GM18870 (cell line): ENCODE measurements at regions not wholly inside any gene's neighbourhood (a gene's known extent, or its start where the extent isn't known, plus 50 kb on each side); places are given as distances from the start of the nearest gene placed in this dataset.

Experiments used
- ATAC-seq: cut with Tn5 transposase; IDR thresholded peaks from one replicate; pipeline ENCODE4 v1.9.1; 2021; ENCODE audit warnings: moderate library complexity; ENCODE audit not compliant: unreplicated experiment

DNA sequence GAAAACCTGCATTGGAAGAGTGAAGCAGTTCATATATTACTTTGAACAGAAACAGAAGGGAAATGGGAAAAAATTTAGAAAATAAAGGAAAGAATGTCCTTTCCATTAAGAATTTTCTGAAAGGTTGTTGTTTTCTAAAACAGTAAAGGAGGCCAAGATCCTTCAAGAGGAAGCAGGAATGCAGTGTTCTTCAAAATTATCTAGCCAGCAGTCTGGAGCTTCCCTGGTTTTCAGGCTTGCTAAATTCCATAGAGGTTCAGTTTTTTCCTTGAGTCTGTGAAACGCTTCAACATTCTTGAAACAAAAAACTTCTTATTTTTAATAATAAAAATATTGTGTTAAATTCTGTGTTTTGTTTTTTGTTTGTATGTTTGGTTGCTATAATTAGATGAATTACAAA lies 189.0 kb upstream of the ANO3 start:
- no peak for ATAC-seq

DNA sequence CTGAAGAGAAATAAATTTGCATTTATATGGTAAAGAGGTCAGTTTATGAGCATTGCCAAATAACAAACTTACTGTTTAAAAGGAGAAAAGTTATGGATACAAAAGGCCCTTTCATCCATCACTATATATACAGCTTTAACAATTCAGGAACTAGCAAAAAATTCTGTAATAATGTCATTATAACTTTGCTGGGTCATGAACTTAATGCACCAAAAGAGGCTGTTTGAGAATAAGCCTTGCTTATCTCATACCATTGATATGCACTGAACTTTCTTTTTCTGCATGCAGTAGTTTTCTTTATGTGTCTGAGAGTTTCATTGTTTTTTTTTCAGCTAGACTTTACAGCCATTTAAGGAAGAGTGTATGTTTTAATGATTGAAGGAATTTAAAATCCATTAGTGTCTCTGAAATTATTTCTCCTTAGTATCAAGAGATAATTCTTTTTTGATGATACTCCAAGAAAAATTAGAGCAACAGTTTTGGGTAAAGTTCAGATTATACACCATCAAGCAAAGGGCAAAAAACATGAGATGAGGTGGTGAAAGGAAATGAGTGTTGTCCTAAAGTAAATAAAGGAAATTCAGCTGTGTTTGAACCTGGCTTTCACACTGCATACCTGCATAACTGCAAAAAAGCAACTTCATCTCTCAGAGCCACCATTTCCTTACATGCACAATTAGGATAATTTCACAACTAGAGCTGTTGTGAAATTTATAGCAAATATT lies 188.2 kb upstream of the ANO3 start:
- no peak for ATAC-seq

DNA sequence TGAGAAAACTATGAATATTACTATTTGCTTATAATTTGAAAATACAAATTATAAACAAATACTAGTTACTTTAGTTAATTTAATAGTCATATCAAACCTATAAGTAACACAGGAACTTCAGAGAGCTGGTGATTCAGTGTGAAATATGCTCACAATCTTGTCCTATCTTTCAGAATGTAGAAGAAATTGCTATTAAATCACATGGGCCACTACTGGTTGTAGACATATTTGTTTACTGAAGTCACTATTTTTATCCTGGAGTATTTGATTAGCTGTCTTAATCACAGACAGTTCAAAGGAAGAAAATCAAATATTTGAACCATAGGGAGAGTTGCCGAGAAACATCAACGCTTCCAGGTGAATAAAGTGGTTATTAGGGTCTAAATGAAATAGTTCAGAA lies 187.6 kb upstream of the ANO3 start:
- no peak for ATAC-seq

DNA sequence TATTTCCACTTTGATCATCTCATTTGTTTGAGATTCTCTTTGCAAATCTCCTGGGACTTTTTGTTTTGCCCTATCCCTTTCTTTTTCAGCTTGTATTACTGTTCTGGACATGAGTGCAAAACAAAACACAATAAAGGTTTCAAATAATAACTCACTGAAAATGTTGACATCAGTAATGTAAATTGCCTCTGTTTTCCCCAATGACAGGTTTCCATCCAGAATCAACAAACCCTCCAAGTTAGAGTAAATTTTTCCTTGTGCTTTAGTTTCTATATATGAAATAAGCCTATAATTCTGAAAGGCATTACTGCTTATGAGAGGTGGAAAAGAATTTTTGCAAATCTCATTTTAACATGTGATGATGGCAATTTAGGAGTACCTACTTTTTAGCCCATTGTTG lies 187.0 kb upstream of the ANO3 start:
- ATAC-seq: no peak

DNA sequence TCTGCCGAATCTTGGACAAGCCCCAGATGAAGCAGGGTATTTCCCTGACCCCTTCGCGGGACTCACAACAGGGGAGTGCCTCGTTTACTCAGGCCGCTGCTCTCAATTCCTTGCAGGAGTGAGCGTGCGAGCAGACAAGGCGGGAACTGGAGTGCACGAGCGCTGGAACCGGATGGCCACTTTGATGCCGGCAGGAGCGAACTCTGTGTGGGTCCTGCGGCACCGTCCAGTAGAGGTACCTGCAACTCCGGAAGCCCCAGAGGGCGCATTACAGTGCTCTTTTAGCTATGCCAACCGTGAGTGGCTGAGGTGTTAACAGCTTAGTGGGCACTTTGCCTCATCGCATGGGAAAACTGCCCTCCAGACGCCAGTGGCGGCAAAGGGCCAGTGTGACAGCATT lies 182.3 kb upstream of the ANO3 start:
- ATAC-seq: no peak

DNA sequence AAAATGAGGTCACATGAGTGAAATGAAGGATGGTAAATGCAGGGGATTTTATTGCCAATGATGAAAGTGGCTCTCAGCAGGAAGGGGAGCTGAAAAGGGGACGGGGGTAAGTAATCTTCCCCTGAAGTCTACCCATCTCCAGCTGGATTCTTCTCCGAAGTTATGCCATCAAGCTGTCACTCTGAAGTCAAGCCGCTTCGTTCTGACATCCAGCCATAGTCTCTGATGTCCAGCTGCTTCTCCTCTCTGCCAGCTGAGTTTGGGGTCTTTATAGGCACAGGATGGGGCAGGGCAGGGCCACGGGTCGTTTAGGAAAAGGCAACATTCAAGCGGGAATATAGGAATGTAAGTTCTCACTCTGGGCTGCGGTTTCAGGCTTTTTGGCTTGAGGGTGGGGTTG lies 181.9 kb upstream of the ANO3 start:
- ATAC-seq: no peak

DNA sequence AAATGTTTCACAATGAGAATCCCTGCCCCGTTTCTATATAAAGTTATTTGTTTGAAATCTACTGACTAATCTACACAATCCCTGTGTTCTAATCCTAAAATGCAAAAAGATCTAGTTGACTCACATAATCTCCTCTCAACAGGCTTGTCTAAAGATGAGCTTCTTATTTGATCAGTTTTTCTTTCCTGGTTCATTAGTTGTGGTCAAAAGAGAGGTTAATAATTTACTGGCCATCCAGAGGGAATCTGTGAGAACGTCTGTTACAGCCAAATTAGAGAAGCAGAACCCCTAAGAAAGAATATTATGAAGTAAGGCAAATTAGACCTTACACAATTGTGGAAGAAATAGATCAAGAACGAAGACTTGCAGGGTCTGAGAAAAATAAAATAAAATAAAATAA lies 173.7 kb upstream of the ANO3 start:
- no peak for ATAC-seq

DNA sequence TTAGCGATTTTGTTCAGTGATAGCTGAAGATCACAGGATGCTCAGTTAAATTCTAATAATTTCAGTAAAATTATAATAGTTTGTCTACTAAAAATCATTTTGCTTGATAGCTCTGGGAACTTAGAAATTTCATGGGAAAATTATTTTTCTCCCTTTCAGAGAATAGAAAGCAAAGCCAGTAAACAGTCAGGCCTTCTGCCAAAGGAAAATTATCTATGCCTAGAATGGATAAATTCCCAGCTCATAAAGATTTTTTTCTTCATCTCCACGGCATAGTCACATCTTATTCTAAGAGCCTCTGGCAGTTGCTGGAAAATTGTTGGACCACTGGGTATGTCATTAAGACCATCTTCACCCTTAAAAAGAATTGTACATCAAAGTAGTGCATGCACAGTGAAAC lies 169.6 kb upstream of the ANO3 start:
- no peak for ATAC-seq

DNA sequence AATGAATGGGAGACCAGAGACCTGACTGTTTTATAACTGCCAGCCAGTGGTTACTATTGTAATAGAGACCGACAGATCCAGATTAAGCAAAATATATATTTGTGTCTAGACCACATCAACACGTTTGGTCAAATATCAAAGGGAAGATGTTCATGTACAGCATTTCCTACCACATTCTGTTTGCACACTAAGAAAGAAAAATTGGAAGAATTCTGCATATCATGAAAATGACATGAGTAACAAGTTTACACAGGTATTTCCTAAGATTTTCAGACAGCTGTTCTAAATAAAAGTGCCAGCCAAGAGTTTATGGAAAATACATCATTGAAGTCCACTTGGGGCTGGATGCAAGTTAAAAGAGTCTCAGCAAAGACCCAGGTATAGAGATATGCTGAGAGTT lies 145.5 kb upstream of the ANO3 start:
- no peak for ATAC-seq

DNA sequence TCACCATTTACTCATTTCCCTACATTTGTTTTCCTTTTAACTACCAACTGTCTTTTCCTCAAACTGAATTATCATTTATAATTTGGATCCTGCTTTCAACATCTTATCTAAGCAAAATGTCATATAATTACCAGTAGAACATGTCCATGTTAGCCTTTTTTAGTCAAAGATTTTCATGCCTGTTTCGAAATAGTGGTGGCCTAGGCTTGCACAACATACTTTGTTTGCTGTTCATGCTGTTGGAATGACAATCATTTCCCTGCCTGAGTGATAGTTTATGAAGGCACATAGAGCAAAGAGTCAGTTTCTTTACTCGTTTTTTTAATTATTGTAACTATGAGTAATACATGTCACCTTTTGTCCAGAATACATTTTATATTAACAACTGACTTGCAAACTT lies 144.3 kb upstream of the ANO3 start:
- no peak for ATAC-seq

DNA sequence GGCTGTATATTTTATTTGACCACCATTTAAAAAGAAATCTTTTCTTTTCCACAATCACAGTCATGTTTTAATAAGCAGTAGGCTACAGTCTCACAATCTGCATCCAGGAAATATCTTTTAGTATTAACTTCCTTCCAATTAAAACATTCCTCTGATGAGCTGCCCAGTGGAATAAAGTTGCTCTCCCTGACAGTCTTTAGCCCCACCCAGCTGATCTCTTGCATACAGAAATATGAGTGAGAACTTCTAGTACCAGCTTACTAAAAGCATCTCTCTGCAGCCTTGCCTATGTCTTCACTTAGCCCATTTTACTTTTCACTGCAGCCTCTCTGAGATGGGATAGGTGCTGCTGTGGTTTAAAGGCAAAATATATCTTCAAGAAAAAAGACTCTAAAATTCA lies 143.4 kb upstream of the ANO3 start:
- no peak for ATAC-seq

DNA sequence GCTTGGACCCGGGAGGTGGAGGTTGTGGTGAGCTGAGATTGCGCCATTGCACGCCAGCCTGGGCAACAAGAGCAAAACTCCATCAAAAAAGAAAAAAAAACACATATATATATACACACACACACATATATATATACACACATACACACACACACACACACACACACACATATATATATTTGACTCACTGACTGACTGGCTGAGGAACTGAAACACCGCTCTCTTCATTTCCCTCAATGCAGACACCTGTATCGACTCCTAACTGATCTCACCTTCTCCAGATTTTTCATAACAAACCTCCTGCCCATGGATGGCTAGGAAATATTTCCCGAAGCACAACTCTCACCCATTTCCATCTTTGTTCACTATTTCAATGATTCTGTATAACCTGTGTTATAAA lies 140.7 kb upstream of the ANO3 start:
- no peak for ATAC-seq

DNA sequence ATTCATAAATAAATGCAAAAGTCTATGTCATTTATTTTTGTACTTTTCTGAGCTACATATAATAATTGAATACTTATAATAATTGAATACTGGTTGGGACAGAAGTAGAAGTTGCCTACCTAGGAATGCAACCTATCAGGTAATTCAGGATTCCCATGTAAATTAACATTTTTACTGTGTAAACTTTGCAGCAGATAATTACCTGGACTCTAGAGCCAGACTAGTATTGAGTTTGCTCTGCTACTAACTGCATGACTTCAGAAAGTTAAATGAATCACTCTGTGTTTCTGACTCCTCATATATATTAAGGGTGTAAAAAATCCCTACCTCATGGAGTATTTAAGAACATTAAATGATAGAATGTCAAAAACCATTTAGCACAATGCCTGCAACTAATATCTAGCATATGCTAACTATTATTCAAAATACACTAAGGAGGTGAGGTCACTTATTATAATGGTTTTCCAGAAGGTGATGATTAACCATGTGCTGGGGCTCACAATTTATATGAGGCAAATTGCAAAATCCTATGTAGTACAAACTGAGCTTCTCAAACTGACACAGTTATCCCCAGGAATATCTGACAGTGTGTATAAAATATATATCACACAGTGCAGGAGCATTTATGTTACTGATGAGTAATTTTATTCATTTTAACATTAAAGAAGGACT lies 138.1 kb upstream of the ANO3 start:
- ATAC-seq: no peak

DNA sequence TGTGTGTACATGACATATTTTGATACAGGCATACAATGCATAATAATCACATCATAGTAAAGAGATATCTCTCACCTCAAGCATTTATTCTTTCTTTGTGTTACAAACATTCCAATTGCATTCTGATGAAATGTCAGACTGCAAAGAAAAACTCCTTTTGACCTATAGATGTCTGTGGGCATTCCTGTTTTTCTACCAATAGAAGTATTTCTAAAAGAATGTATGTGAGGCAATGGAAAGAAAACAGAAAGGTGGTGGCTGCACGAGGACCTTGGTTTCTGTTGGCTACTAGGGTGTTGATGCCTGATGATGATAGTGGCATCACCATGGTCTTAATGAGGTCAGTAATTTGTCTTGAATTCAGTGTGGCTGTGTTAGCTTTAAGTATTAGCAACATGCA lies 137.0 kb upstream of the ANO3 start:
- ATAC-seq: no peak

DNA sequence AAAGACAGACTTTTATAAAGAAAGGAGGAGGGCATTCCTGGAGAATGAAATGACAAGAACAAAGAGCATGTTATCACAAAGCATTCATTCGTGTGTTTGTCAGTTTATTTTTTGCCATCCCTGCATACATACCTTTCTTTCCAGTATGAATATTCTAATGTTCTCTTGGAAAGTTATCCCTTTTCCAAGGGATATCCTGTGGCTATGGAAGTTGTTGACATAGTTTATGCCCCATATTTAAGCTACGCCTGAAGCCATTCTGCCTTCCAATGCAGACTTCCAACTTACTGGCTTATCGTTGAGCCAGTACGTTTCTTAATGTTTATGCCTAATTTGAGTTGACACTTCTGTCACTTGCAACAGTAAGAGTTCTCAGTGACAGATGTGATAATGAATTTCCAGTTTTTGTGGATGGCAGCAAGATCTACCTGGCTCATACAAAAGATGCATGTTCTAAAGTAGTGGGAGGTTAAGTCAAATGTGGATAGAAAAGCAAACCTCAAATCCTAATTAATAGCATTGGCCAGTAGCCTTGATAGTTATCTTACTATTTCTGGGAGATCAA lies 133.3 kb upstream of the ANO3 start:
- ATAC-seq: no peak

DNA sequence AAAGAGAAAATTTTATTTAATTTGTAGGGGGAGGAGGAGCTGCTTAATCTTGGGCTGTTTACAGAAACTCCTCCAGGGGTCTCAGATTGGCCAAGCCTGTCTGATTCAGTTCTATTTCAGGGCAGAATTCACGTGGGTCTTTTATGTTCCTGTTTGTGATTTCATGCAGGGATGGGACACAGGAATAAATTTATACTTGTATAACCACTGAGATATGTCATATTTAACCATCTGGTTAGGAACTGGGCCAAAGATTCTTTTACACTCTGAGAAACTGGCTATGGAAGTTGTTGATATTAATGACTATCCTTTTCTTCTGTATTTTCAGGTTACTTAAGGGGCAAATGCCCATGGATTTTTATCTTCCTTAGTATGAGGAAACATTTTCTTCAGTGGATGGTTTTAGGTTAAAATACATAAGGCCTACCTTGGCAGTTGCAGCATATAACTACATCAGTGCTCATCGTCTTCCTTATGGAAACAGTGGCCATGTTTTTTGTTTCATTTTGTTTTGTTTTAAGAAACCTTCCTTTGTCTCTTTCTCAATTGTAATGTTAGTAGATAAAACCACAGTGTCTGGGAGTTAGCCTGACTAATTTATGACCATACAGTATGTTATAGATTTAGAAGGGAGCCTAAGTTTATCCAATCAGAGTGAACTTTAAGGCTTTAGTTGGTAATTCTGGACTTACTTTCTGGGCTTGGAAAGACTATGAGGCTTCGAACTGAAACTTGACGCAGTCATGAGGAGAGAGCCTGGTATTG lies 132.4 kb upstream of the ANO3 start:
- no peak for ATAC-seq

DNA sequence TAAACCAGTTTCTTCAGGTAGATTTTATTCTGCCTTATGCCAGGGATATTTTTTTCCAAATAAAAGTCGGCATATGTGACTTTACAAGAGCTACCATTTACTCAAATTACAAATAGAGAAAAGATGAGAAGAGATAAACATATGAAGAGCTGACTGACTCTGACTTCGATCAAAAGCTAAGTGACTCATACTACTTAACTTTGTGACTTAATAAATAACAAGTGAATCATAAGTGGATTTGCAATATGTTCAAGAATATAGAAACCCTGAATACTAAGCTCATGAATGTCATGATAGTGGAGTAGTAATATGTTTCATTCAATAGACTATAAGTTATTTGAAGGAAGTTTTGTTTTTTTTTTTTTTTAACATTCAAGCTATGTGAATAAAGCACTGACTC lies 130.5 kb upstream of the ANO3 start:
- no peak for ATAC-seq

DNA sequence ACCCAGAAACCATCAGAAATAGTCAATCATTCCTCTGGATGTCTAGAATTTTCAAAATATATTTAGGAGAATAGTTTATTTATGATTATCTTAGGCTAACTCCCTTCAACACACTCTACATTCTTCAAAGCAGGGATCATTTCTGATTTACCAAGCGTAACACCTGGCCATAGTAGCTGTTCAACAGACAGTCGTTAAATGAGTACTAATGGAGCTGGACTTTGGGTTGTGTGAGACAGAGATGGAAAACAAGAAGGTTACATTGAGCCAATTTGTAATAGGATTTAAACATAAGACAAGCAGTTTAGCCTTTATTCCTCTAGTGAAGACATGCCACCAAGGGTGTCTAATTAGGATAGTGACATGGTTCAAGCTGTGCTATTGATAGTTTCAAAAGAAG lies 129.2 kb upstream of the ANO3 start:
- no peak for ATAC-seq

DNA sequence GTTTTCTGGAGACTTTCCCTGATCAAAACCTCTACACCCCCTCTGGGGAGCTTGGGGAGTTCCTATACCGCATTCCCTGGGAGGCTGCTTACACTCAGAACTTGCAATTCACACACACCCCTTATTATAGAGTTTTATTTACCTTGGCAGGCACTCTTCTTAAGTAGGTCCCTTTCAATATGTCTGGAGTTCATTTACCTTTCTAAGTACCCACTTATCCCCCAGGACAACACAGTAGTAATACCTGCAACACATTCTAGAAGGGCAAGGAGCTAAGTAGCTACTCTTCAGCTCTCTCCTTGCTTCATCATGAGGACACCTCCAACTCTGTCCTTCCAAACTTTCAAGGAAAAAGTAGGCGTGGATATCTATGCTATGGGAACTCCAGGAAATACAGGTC lies 127.8 kb upstream of the ANO3 start:
- ATAC-seq: no peak

DNA sequence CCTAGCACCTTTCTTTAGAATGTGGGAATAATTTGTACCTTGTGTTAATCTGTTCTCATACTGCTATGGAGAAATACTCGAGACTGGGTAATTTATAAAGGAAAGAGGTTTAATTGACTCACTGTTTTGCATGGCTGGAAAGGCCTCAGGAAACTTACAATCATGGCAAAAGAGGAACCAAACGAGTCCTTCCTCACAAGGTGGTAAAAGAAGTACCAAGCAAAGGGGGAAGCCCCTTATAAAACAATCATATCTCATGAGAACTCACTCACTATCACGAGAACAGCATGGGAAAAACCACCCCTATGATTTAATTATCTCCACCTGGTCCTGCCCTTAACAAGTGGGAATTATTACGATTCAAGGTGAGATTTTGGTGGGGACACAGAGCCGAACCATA lies 127.1 kb upstream of the ANO3 start:
- ATAC-seq: no peak

DNA sequence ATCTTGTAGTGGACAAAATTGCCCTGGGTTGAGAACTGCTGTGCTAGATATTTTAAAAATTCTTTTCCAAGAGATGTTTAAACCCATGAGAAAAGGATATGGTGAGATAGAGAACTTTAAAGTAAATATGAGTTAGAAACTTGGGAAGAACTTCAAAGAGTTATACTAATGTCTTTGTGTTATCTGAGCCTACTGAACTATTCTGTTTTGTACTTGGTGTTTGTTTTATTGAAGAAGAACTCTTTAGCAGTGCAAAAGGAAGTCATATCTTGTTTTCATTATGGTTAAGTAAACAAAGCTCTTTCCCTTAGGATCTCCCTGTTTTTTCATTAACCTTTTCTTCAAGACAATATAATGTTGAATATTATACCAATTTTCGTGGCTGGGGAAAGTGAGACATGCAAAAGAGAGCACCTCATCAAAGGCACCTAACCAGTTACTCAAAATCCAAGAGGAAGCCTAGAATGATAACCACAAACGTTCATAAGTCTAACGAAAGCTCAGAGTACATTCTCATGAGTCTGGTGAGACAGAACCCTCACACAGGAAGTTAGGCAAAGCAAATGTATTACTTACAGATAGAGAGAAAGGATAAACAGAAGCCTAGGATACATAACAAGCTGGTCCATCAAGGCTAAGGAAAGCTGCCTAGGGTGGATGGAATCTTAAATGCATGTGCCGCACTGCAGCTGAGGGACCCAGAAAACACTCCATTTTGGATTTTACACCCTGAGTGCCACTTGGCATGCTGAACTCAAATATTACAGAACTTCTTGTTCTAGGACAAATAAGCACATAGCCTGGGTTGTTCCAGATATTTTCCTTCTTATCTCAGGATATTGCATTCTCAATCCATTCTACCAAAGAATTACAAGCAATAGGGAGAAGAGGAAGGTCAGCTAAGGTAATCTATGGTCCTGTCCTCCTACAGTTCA lies 112.5 kb upstream of the ANO3 start:
- ATAC-seq: no peak
